Smooth muscle cell (in vitro differentiated cells): ENCODE measurements at regions not wholly inside any gene's neighbourhood (a gene's known extent, or its start where the extent isn't known, plus 50 kb on each side); places are given as distances from the start of the nearest gene placed in this dataset.

ENCODE experiments used
- DNase-seq: peaks from one replicate; lab custom pipeline; 2025; ENCODE audit not compliant: unreplicated experiment; lab: John Stamatoyannopoulos, UW
- H2AFZ ChIP-seq: fragments of 200-600 bp; sonication (generic); 2 replicates; pipeline ENCODE4 v1.6.0; 2016; ENCODE audit warnings: antibody characterized with exemption, low read depth, mild to moderate bottlenecking
- H3F3A ChIP-seq: fragments of 200-600 bp; sonication (generic); 2 replicates; pipeline ENCODE4 v1.6.0; 2017; ENCODE audit warnings: antibody characterized with exemption, low read depth
- H3K27ac ChIP-seq: fragments of 200-600 bp; sonication (generic); 2 replicates; pipeline ENCODE4 v1.5.1; 2016; ENCODE audit warnings: low read depth, mild to moderate bottlenecking
- H3K27me3 ChIP-seq: fragments of 200-600 bp; sonication (generic); 2 replicates; pipeline ENCODE4 v1.6.1; 2016; ENCODE audit warnings: low read depth, mild to moderate bottlenecking
- H3K36me3 ChIP-seq: fragments of 200-600 bp; sonication (generic); 2 replicates; pipeline ENCODE4 v1.5.1; 2016; ENCODE audit warnings: low read depth
- H3K4me1 ChIP-seq: fragments of 200-600 bp; sonication (generic); 2 replicates; pipeline ENCODE4 v1.5.1; 2016; ENCODE audit warnings: low read depth
- H3K4me2 ChIP-seq: fragments of 200-600 bp; sonication (generic); 2 replicates; pipeline ENCODE4 v1.6.0; 2016; ENCODE audit warnings: mild to moderate bottlenecking
- H3K4me3 ChIP-seq: fragments of 200-600 bp; sonication (generic); 2 replicates; pipeline ENCODE4 v1.5.1; 2016; ENCODE audit warnings: mild to moderate bottlenecking
- H3K79me2 ChIP-seq: fragments of 200-600 bp; sonication (generic); 2 replicates; pipeline ENCODE4 v1.6.0; 2016; ENCODE audit warnings: low read depth, mild to moderate bottlenecking
- H3K9ac ChIP-seq: fragments of 200-600 bp; sonication (generic); 2 replicates; pipeline ENCODE4 v1.6.0; 2016; ENCODE audit warnings: low read depth
- H3K9me3 ChIP-seq: fragments of 200-600 bp; sonication (generic); replicated peaks from 2 replicates; pipeline ENCODE4 v1.5.1; 2016; ENCODE audit warnings: low read depth
- H4K20me1 ChIP-seq: fragments of 200-600 bp; sonication (generic); 2 replicates; pipeline ENCODE4 v1.6.0; 2016; ENCODE audit warnings: low read depth
- CTCF ChIP-seq: fragments of 200-600 bp; sonication (generic); IDR thresholded peaks from 2 replicates; pipeline ENCODE4 v1.5.1; 2017; ENCODE audit warnings: borderline replicate concordance, mild to moderate bottlenecking, antibody characterized with exemption; ENCODE audit not compliant: insufficient read depth, poor library complexity, severe bottlenecking
- WGBS: methylation state at CpG from one replicate; pipeline ENCODE4 v1.1.7; 2016; ENCODE audit warnings: low lambda C conversion rate; 5-methylcytosine and 5-hydroxymethylcytosine counted together

- H3K4me1 ChIP-seq = no peaks in the 10 kb centered on the region
- H3K9ac ChIP-seq = no peak overlapping the region
- no peaks in the 10 kb centered on the region for H3K9me3 ChIP-seq
- no peak for TF ChIP-seq CTCF
- H3K4me2 ChIP-seq = no peak overlapping the region
- H2AFZ ChIP-seq = no peak overlapping the region
- DNase-seq = no peak
- no peaks in the 10 kb centered on the region for H3F3A ChIP-seq
- no peaks in the 10 kb centered on the region for H3K27me3 ChIP-seq
- H3K36me3 ChIP-seq = no peaks in the 10 kb centered on the region
- H4K20me1 ChIP-seq = no peaks in the 10 kb centered on the region
- H3K79me2 ChIP-seq = no peaks in the 10 kb centered on the region
- H3K27ac ChIP-seq = no peak overlapping the region
- no peak overlapping the region for H3K4me3 ChIP-seq
Observed at GRCh38 chr3:36149447-36149865, 230.8 kb upstream of the STAC start.

GRCh38 chr3:36155515-36155914, 224.8 kb upstream of the STAC start:
- H3K4me2 ChIP-seq = no peak overlapping the region

GRCh38 chr3:36164400-36164799, 215.9 kb upstream of the STAC start:
- no peak overlapping the region for H2AFZ ChIP-seq
- no peak for TF ChIP-seq CTCF
- H3F3A ChIP-seq = no peaks in the 10 kb centered on the region
- H3K9ac ChIP-seq = no peak overlapping the region
- no peaks in the 10 kb centered on the region for H4K20me1 ChIP-seq
- H3K79me2 ChIP-seq = no peaks in the 10 kb centered on the region
- 91% methylated on average over 3 of the region's 3 CpGs for WGBS
- H3K4me2 ChIP-seq = no peak overlapping the region
- no peaks in the 10 kb centered on the region for H3K27me3 ChIP-seq
- no peak overlapping the region for H3K4me3 ChIP-seq
- no peaks in the 10 kb centered on the region for H3K9me3 ChIP-seq
- no peak overlapping the region for H3K27ac ChIP-seq
- no peaks in the 10 kb centered on the region for H3K4me1 ChIP-seq
- H3K36me3 ChIP-seq = no peaks in the 10 kb centered on the region
- no peak for DNase-seq

More at GRCh38 chr3:36155515-36155914, 224.8 kb upstream of the STAC start:
- Histone ChIP-seq H3K9me3 (no peaks in the 10 kb centered on the region), H2AFZ (no peak overlapping the region), H3F3A (no peaks in the 10 kb centered on the region), H4K20me1 (no peaks in the 10 kb centered on the region), H3K36me3 (no peaks in the 10 kb centered on the region), H3K4me3 (no peak overlapping the region), H3K27me3 (no peaks in the 10 kb centered on the region), H3K79me2 (no peaks in the 10 kb centered on the region), H3K9ac (no peak overlapping the region), H3K27ac (no peak overlapping the region), H3K4me1 (no peaks in the 10 kb centered on the region)
- TF ChIP-seq CTCF = no peak
- DNase-seq = no peak

GRCh38 chr3:36165509-36166290, 214.6 kb upstream of the STAC start:
- H3K9me3 ChIP-seq = no peaks in the 10 kb centered on the region
- no peaks in the 10 kb centered on the region for H3F3A ChIP-seq
- H3K9ac ChIP-seq = no peak overlapping the region
- H3K4me2 ChIP-seq = no peak overlapping the region
- H3K27ac ChIP-seq = peak overlapping the region; percentile 30
- H3K4me3 ChIP-seq = no peak overlapping the region
- no peak overlapping the region for H2AFZ ChIP-seq
- H3K36me3 ChIP-seq = no peaks in the 10 kb centered on the region
- no peaks in the 10 kb centered on the region for H3K27me3 ChIP-seq
- no peaks in the 10 kb centered on the region for H4K20me1 ChIP-seq
- 94% methylated on average over 3 of the region's 3 CpGs for WGBS
- H3K4me1 ChIP-seq = no peaks in the 10 kb centered on the region
- no peak for DNase-seq
- no peaks in the 10 kb centered on the region for H3K79me2 ChIP-seq
- no peak for TF ChIP-seq CTCF
